HT-29 (cell line): ENCODE measurements at regions not wholly inside any gene's neighbourhood (a gene's known extent, or its start where the extent isn't known, plus 50 kb on each side); places are given as distances from the start of the nearest gene placed in this dataset.
A peak's percentile ranks its signal among the peaks of the same experiment; 100 is the strongest.
"Not testable (repeated sequence)": the region's sequence is repeated elsewhere in the genome, so short reads cannot be mapped to it uniquely, and the experiment has no call there.

Experiments used
- DNase-seq: peaks from one replicate; pipeline ENCODE4 v3.0.0-alpha.2; 2015; ENCODE audit warnings: low spot score

DNA sequence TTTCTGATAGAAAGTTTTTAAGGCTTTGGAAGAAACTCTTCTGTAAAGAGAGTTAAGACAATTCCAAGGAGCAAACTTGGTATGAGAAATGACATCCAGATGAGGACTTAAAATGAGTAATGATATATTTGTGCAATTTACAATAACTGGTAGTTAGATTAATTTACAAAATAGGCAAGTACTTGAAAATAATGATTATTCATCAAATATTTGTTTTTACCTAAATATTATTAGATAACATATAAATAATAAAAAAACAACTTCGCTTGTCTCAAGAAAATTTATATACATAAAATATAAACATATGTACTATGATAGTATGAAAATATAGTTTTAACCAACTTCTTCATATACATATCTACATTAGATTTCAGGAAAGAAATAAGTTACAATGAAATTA is 478.5 kb downstream of the TRIB2 start:
- DNase-seq: no peak

DNA sequence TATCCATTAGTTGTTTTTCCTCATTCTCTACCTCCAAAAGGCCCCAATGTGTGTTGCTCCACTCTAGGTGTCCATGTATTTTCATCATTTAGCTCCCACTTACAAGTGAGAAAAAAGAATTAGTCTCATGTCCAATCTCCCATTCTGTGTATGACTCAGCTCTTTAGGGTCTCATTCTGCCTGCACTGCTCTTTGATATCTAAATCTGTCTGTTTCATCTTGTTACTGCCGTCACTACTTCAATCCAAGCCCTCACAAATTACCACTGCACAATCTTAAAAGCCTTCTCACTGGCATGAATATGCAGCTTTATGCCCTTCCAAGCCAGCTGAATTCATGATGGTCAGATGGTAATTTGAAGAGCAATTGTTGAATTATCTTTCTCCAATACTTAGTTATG is 480.5 kb downstream of the TRIB2 start:
- no peak for DNase-seq

DNA sequence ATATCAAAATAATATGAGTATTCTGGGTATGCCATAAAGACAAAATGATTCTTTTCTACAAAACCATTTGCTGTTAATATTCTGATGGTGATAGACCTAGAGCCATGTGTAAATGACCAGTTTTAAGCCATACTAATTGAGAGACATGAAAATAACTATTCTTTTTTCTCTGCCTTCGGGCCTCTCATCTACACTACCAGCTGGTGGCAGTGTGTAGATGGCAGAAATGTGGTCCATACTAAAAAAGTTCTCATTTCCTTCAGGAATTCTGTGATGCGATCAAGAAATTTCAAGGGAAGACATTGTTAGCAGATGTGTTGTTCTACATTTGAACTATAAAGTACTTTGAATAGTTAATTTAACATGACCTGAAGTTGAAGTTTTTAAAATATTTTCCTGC is 485.2 kb downstream of the TRIB2 start:
- DNase-seq: peak; percentile 14

DNA sequence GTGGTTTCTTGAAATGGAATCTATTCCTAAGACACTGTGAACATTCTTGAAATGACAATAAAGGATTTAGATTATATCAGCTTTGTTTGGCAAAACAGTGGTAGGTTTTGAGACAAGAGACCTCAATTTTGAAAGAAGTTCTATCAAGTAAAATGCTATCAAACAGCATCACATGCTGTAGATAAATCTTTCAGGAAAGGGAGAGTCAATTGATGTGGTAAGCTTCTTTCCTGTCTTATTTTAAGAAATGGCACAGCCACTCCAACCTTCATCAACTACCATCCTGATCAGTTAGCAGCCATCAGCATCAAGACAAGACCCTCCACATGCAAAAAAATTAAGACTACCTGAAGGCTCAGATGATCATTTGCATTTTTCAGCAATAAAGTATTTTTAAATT is 495.4 kb downstream of the TRIB2 start:
- DNase-seq: no peak

DNA sequence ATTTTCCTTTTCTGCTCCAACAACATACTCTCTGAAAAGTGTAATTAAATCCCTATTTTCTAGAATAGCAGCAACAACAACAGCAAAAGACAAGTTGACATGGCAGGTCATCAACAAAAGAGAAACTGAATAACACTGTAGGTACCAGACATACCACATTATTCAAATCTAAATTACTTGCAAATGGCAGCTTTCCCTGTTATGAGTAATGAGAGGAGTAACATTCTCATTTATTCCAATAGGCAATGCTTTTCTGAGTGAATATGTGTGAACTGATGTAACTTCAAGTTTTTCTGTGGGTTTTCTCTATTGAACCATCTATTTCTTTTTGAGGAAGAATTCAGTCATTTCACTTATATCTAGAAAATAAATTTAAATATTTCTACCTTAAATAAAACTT is 501.5 kb downstream of the TRIB2 start:
- DNase-seq: no peak

DNA sequence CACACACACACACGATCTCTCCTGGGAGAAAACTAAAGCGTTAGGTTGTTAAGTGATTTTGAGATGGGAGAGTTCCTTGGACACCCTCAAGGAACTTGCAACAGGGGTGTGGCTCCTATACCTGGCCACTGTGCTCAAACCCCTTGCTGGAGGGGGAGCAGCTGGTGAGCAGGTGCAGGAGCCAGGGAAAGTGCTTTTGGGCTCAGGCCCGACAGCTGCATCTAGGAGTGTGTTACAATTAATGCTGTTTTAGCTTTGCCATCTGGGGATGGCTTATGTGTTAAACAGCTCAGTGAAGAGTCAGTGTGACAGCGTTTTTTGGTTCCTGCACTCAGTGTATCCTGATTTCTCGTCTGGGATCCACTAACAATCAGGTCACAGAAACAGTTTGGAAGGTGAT is 510.8 kb downstream of the TRIB2 start:
- no peak for DNase-seq

DNA sequence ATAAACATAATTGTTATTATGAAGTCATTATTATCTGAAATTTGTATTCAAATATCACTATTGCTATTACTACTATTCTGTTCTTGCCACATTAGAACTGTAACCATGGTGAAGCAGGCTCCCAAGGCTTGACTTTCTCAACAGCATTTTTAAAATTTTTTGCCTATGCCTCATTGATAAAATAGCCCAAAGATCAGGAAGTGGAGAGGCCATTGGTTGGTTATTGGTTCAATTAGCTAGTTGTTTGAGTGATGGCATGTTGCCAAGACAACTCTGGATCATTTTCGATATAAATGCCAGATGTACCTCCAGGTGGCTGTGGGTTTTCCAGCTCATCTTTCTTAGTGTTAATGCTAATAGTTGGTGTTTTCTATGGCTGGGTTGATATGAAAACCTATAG is 513.5 kb downstream of the TRIB2 start:
- DNase-seq: no peak

DNA sequence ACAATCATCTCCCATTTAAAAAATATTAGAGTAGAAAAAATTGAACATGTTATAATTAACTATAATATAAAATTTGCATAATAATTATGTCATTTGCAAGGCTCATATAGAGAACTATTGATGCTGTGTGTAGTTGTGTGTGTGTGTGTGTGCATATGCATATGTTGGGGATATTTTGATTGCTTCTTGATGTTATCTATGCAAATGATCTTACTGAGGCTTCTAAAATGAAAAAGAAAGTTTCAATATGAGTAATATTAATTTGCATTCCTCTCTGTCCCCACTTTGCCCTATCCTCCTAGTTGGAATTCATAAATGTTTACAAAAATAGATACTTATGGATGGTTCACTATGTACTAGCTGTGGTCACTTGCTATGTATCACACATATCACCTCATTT is 523.3 kb downstream of the TRIB2 start:
- DNase-seq: no peak

DNA sequence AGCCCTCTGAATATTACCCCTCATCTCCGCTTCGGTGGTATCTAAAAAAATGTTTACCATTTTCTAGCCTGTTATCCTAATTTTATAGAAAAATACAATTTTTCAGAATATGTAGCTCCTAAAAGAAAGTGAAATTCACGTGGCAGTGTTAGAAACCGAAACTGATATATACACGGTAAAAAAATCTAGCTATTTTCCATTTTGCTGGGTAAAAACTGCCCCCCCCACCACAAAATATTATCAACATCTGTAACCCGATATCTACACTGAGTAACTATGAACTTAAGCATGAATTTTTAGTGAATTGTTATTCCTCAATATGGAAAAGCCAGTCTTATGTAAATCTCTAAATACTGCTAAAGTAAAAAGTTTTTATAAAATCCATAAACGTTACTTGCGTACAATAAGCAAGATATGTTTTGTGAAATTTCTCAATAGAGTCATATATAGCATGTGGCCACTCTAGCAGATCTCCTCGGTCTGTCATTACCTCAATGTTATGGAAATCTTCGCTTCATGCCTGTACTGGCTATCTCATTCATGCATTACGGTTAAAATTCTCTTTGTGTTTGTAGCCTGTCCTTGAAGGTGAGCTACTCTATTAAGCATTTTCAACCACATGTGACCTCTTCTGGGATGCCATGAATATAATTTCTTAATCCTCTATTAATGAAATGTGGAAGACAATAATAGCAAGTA is 524.2 kb downstream of the TRIB2 start:
- DNase-seq: no peak

DNA sequence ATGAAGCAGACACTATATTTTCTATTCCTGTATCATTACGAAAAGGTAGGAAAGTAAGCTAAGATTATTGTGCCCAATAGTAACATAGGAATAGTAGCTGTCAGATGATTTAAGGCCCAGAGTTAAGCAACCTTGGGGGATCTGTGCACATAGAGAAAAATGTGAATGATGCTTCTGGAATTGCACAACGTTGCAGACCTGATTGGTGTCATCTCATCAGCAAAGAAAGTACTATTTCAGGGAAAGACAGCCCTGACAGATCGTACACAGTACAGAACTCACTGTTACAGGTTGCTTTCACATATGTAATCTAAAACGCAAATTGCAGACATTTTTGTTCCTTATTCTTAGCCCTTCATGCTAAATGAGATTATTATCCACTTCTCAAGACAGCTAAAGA is 535.9 kb downstream of the TRIB2 start:
- no peak for DNase-seq

DNA sequence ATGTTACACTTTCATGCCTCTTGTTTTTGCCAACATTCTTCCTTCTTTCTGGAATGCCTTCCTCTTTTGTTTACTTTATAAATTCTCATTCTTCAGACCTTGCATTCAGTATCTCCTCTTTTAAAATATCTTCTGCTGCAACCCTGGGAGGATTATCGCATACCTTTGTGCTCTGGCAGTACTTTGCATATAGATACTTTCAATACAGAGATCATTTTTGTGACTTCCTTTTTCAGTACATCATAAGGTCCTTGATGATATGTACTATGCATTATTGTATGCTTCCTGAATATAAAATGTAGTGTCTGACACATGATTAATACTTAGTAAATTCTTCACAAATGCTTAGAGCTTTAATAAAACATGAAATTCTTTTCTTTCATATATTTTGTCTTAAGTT is 538.7 kb downstream of the TRIB2 start:
- no peak for DNase-seq

DNA sequence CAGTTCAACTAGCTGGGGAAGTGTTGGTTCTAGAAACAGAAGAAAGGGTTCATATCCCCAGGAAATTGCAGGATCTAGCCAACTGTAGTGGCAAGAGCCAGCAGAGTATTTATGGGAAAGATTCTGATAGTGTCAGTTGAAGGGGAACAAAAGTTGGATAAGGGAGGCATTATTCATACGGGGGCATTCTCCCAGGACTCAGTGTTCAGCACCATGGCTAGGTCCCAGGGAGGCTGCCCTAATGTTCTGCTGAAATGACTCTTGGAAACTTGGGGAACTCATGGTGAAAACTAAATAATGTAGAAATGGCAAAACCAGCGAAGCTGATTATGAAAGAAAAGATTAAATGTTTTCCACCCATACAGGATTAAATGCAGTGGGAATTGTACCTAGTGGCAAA is 543.7 kb downstream of the TRIB2 start:
- peak; percentile 11 for DNase-seq

DNA sequence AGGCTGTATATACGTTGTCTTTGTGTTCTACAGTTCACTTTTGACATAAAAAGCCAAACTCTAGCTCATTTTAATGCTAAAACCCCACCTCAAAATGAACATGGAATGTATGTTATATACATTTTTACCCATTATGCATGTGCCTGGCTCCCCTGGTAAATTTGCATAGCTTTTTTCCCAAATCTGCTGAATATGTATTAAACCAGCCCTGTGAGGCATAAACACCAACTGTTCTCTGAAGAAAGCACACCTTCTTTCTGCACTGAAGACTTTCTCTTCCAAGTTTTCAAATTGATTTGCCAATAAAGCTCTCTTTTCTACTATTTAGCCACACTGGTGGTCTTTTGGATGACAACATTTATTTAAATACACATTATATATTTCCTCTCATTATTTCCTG is 549.4 kb downstream of the TRIB2 start:
- no peak for DNase-seq

DNA sequence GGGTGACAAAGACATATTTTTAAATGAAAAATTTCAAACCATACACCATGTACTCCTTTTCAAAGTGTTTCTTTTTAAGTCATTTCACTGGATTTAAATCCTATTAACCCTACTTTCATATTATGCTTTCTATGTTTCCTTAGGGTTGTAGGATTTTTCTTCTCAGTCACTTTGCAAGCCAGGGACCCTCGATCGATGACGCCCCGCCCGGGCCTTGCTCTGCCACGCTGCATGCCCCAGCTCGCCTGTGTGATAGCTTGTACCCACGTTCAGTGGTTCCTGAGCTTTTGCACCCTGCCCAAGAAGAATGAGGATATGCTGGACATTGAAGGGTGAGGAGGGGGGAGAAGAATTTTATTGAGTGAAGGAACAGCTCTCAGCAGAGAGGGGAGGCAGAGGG is 568.0 kb downstream of the TRIB2 start:
- no peak for DNase-seq

DNA sequence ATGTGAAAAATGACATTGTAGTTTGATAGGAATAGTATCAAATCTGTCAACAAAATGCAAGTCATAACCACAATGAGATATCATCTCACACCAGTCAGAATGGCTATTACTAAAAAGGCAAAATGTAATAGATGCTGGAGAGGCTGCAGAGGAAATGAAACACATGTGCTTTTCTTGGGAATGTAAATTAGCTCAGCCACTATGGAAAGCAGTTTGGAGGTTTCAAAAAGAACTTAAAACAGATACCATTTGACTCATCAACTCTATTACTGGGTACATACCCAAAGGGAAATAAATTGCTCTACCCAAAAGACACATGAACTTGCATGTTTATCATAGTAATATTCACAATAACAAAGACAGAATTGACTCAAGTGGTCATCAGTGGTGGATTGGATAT is 572.6 kb downstream of the TRIB2 start:
- DNase-seq: no peak

DNA sequence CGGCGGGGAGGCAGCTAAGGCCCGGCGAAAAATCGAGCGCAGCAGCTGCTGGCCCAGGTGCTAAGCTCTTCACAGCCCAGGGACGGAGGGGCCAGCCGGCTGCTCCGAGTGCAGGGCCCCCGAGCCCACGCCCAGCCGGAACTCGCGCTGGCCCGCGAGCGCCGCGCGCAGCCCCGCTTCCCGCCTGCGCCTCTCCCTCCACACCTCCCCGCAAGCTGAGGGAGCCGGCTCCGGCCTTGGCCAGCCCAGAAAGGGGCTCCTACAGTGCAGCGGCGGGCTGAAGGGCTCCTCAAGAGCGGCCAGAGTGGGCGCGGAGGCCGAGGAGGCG is 591.7 kb downstream of the TRIB2 start:
- DNase-seq: not testable (repeated sequence)

DNA sequence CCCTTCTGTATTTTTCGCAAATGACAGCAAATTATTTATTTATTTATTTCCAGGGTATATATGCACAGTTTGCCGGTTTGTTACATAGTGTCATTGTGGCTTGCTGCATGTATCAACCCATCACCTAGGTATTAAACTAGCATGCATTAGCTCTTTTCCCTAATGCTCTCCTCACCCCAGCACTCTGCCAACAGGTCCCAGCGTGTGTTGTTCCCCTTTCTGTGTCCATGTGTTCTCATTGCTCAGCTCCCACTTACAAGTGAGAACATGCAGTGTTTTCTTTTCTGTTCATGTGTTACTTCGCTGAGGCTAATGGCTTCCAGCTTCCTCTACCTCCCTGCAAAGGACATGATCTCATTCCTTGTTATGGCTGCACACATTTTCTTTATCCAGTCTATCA is 592.3 kb downstream of the TRIB2 start:
- no peak for DNase-seq

DNA sequence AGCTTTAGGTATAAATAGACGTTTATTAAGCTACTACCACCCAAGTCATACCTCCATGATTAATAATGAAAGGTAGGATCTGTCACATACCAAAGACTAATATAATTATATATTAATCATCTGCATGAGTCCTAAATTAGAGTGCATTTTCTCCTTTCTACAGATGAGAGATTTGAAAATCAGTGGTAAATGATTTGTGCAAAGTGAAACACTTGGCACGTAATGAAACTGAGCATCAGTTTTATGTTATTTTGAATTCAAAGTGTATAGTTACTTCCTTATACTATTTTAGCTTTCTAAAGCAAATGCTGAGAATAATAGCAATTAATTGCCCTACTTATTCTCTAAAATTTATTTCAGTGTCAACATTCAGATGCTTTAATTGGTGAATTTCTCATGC is 615.3 kb downstream of the TRIB2 start:
- DNase-seq: no peak

DNA sequence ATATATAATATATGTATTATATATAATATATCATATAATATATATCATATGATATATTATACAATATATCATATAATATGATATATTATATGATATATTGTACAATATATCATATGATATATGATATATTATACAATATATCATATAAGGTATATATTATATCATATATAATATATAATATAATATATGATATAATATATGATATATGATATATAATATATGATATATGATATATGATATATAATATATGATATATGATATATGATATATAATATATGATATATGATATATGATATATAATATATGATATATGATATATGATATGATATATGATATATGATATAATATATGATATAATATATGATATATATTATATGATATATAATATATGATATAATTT is 617.3 kb downstream of the TRIB2 start:
- not testable (repeated sequence) for DNase-seq

DNA sequence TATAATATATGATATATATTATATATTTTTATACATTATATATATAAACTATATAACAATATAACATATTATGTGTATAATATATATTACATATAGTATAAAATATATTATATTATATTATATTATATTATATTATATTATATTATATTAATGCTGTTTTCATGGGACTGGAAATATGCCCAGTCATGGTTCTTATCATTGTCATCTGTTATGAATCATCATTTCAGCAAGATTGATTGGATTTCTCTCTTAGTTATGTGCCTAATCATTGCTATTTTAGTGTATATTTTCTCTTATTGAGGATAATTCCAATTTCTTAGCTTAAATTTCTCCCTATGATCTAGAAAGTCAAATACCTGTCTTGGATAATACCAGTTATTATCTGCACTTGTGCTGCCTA is 617.8 kb downstream of the TRIB2 start:
- no peak for DNase-seq

DNA sequence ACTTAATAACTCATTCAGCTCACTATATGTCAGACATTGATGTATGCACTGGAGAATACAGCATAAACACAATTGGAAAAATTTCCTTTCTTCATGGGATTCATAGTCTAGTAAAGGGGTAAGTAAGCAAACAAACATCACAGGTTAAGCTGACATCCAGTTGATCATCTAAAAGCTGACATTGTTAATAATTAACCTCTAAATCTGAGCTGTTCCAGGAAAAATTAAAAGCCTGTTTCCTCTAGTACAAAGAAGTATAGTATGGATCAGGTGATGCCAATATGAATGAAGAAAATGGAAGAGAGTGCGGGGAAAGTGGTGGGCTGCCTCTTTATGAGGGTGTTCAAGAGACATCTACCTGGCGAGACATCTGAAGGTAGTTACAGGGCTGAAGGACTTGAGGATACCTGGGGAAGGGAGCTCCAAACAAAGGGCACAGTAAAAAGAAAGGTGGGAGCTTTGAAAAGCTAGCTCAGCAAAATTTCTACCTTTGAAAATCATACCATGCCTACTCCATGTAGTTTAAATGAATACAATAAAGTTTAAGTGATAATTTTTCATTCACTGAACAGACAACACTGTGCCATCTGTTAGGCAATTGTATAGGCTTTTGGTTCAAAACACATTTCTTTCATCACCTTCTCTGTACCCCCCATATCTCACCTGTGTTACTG is 619.3 kb downstream of the TRIB2 start:
- no peak for DNase-seq

DNA sequence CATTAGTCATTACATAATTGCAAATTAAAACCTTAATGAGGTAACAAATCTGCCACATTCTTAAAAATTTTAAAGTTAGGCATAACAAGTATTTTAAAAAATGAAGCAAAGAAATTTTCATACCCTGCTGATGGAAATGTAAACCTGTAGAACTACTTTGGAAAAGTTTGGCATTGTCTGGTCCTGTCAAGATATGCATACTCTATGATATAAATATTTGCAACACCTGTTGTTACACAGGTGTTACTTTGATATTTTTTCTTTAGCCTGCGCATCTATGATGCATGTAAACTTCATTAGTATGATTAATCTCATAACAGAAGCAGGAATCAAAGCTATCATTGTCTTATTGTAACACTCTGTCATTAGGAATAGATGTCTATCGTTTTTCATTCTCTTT is 634.3 kb downstream of the TRIB2 start:
- no peak for DNase-seq

DNA sequence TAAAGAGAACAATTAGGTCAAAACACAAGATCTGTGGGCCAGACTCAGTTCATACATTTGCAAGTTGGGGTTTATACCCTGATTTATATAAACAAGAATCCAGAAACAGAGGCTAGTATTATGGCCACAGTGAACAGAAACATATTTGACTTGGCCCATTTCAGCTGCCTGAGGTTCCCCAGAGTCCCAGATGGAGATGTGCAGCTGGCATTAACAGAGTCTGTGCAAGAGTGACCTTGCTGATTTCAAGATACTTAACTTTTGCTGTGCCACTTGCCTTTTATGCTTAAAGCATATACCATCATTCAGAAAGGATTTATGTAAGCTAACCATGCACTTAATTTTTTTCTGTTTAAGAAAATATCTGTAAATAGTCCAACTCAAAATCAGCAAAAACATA is 636.3 kb downstream of the TRIB2 start:
- no peak for DNase-seq

DNA sequence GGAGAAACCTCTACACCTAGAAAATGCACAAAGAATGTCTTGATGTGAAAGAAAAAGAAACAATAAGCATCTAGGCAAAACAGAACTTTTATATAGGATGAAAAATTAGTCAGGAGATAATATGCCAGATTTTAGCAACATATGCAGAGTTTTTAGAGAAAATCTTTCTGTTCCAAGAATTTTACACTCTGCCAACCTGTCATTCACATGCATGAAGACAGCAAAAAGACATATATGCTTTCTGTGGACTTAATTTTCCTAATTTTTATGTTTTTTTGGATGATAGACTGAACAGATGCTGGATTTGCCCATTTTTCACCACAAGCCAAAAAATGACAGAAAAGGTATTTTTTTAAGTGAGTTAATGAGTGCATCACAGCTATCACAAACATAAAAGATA is 637.3 kb downstream of the TRIB2 start:
- no peak for DNase-seq
